Heart right ventricle (tissue), 16 donors: ENCODE measurements at regions not wholly inside any gene's neighbourhood (a gene's known extent, or its start where the extent isn't known, plus 50 kb on each side); places are given as distances from the start of the nearest gene placed in this dataset.

Experiments used
- ATAC-seq, 8 donors: fragments of 200-7000 bp; cut with Tn5 transposase; one replicate each; pipeline ENCODE4 v1.9.1; 2020; ENCODE audit warnings: mild to moderate bottlenecking in 8 of 8, moderate library complexity in 8 of 8, moderate number of reproducible peaks in 1 of 8
- DNase-seq, 2 donors: peaks; one replicate each; pipeline ENCODE4 v3.0.0-alpha.2; 2020
- H3K27ac ChIP-seq, 10 donors: fragments of 200-600 bp; sonication (generic) in 2 of 10; one replicate each; pipeline versions ENCODE4 v1.5.0 to v1.8.0; 2020 to 2022; ENCODE audit warnings: mild to moderate bottlenecking in 3 of 10
- H3K27me3 ChIP-seq, 7 donors: fragments of 200-600 bp; one replicate each; pipeline ENCODE4 v1.8.0; 2021 to 2022; ENCODE audit warnings: mild to moderate bottlenecking in 2 of 7
- H3K36me3 ChIP-seq, 9 donors: fragments of 200-600 bp; sonication (generic) in 1 of 9; one replicate each; pipeline versions ENCODE4 v1.5.0 to v1.8.0; 2020 to 2022; ENCODE audit warnings: mild to moderate bottlenecking in 2 of 9
- H3K4me1 ChIP-seq, 9 donors: fragments of 200-600 bp; sonication (generic) in 1 of 9; one replicate each; pipeline versions ENCODE4 v1.5.0 to v1.8.0; 2020 to 2022; ENCODE audit warnings: mild to moderate bottlenecking in 4 of 9
- H3K4me3 ChIP-seq, 10 donors: fragments of 200-600 bp; sonication (generic) in 2 of 10; one replicate each; pipeline versions ENCODE4 v1.5.0 to v1.8.0; 2020 to 2022; ENCODE audit warnings: mild to moderate bottlenecking in 7 of 10, moderate library complexity in 2 of 10
- H3K9me3 ChIP-seq, 11 donors: fragments of 200-600 bp in 10 of 11; sonication (generic) in 2 of 11; one replicate each; pipeline versions ENCODE4 v1.5.0 to v1.8.0; 2013 to 2022; ENCODE audit warnings: mild to moderate bottlenecking in 2 of 11, control low read depth in 1 of 11, moderate library complexity in 1 of 11
- CTCF ChIP-seq, 9 donors: fragments of 200-600 bp; sonication (generic) in 2 of 9; IDR thresholded peaks; one replicate each; pipeline versions ENCODE4 v1.5.0 to v1.8.0; 2021 to 2022; ENCODE audit warnings: antibody characterized with exemption in 9 of 9, mild to moderate bottlenecking in 5 of 9, moderate library complexity in 1 of 9
- WGBS, 2 donors: extraction: QIAGEN DNeasy Blood & Tissue Kit; methylation state at CpG; one replicate each; pipeline ENCODE4 v1.1.7; 2013; ENCODE audit warnings: inconsistent platforms in 1 of 2; 5-methylcytosine and 5-hydroxymethylcytosine counted together
- intact Hi-C, 10 donors: fragments of 100-400 bp; cut with DNase I; formaldehyde crosslinking; loops; one replicate each; pipeline versions ENCODE4 v1.11.1 to v1.14.2; 2022
- donor health status: Arrhythmogenic right ventricular cardiomyopathy.
- donor health status: ischemic (EF 13 %, LVEDD 7.1; RV severe dilation, severe dysfunction).
- donor health status: healthy with polysubstance abuse.
- donor health status: DM: no; HTN: yes; CAD: no.
- donor health status: DM: no; HTN: no; CAD: no.
- donor health status: ischemic (EF 25% LVEDD 6.9; RV normal size, moderate dysfunction).
- donor health status: ischemic (EF 25% LVEDD 5.7; RV mildly dilated, moderate dysfunction).
- donor health status: healthy.
- donor health status: DM: yes; HTN: yes; CAD: no.
- donor health status: Ischemic cardiomyopathy.
- donor health status: ischemic (EF 35%, LVEDD 5.7; RV mildly dilated, moderate dysfunction).
- donor health status: nonischemic (EF 11% LVEDD 7.7; RV severe dilation, severe dysfunction).
- donor health status: DM: yes; HTN: yes; CAD: no.
- donor health status: PGD.
- donor health status: ischemic (EF 29% LVEDD 5.4; RV normal size, mild dysfunction).
- donor health status: nonischemic (EF 23%, LVEDD 6.1; RV moderate dilation, normal function).

DNA sequence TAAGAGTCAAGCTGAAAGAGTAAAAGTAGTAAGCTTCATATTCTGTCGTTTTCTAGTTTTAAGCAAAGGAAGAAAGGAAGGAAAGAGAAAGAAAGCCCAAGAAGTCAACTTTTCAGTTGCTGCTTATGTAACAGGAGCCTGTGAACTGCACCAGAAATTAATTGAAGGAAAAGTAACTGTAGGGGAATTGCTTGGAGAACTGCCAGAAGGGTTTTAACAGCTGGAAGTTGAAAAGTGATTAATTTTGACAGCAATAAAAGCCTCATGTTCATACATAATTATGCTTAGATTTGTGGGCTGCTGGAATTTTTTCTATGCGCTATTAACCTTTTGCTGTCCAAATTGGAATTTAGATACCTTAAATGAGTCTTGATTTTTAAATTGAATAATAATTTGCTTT, 255.7 kb downstream of the ENC1 start:
- Histone ChIP-seq H3K27me3 (no peaks in the 10 kb centered on the region), H3K27ac (peak overlapping the region in 4 of 10 donors; percentile 4 to 85 (median 82)), H3K9me3 (peaks cover 0 to 2% (median 0%) of the 10 kb centered on the region in 11 donors), H3K4me3 (no peak overlapping the region), H3K4me1 (peaks cover 0 to 55% (median 38%) of the 10 kb centered on the region in 9 donors), H3K36me3 (no peaks in the 10 kb centered on the region)
- DNase-seq (no peak), ATAC-seq (no peak)
- TF ChIP-seq CTCF (IDR thresholded peaks at IDR 0.05), result no peak
- intact Hi-C loops, result loop anchor here in 5 of 10 donors (5.0 to 10.0 kb wide), 4 partner anchors 47 to 257 kb away; partner anchors contain the start of gene ENC1 (in 3 of the 5)
- WGBS, 2 donors, result 29 to 39% methylated on average over 2 of the region's 2 CpGs

DNA sequence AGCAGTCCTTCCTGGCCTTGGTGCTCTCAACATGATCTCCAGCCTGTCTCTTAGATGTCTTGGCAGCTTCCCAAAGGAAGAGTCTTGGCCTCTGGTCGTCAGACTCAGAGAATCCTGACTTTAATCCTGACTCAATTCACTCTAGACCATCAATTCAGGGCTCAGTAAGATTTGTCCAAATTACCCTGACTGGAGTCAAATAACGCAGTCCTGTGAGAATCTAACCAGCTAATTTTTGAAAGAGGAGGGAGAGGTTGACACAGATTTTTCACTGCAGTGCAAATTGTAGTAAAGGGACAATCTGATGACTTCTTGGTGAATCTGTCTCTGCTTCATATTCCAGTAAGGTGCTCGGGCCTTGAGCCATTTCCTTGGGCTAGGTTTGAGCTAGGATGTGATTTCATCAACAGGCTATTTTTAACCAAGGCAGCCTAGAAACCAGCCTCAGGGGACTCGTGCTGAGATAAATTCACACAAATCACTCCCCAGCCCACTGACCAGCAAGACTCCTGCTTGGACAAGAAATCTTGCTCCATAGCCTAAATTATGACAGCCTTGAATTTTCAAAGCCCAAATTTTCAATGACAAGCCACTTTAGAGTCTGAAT, 257.4 kb downstream of the ENC1 start:
- DNase-seq, result peak in 1 of 2 donors; percentile 80

DNA sequence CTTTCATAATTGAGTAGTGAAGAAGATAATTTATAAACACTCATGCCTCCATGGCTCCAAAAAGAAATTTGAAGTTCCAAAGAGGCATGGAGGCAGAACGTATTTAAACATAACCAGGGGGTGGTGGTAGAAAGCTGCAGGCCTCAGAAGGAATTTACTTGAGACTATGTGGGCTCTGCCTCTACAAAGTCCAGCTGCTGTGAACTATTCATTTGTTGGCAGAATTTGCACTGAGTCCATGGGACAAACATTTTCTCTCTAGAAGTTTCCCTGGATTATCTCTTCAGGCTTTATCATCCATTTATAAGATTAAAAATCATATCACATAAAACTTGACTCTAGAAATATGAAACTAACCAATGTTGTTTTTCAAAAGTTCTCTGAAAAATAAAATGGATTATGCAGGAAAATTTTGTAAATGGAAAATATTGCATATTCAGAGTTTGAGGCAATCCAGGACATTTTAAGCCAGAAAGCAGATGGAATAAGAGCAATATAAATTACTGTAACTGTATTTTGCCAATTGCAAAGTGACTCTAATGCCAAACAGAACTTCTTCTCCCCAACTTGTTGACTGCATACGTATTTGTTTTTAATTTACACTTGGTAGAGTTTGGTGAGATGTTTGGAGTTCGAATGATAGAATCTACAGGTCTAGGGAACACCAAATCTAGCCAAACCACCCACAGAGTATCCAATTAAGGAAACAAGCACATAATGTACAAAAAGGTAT, 258.2 kb downstream of the ENC1 start:
- Histone ChIP-seq H3K9me3 (peaks cover 0 to 1% (median 0%) of the 10 kb centered on the region in 11 donors), H3K4me1 (peaks cover 0 to 79% (median 51%) of the 10 kb centered on the region in 9 donors), H3K4me3 (no peak overlapping the region), H3K27me3 (no peaks in the 10 kb centered on the region), H3K27ac (peak overlapping the region; percentile 42 to 85 (median 70)), H3K36me3 (no peaks in the 10 kb centered on the region)
- no peak for TF ChIP-seq CTCF (IDR thresholded peaks at IDR 0.05)
- WGBS, 2 donors, result 70 to 76% methylated on average over 3 of the region's 3 CpGs
- no peak for DNase-seq
- peak in 2 of 8 donors; percentile 26 to 36 for ATAC-seq
- intact Hi-C loops, result loop anchor here in 5 of 10 donors (2.0 to 10.0 kb wide), 5 partner anchors 50 to 260 kb away; partner anchors contain the start of gene ENC1 (in 3 of the 5)

More for the DNA sequence above, 257.4 kb downstream of the ENC1 start:
- no peak for TF ChIP-seq CTCF (IDR thresholded peaks at IDR 0.05)
- peaks cover 0 to 2% (median 0%) of the 10 kb centered on the region in 11 donors for H3K9me3 ChIP-seq
- WGBS, 2 donors, result 23 to 27% methylated on average over 4 of the region's 4 CpGs
- peak; percentile 70 to 93 (median 87) for ATAC-seq
- peak overlapping the region; percentile 42 to 85 (median 70) for H3K27ac ChIP-seq
- no peaks in the 10 kb centered on the region for H3K36me3 ChIP-seq
- peaks cover 0 to 71% (median 45%) of the 10 kb centered on the region in 9 donors for H3K4me1 ChIP-seq
- intact Hi-C loops, result loop anchor here in 5 of 10 donors (2.0 to 10.0 kb wide), 5 partner anchors 49 to 259 kb away; partner anchors contain the start of gene ENC1 (in 3 of the 5)
- H3K4me3 ChIP-seq, result no peak overlapping the region
- H3K27me3 ChIP-seq, result no peaks in the 10 kb centered on the region

- Histone ChIP-seq H3K4me1 (peaks cover 0 to 78% (median 49%) of the 10 kb centered on the region in 9 donors), H3K27me3 (no peaks in the 10 kb centered on the region), H3K4me3 (no peak overlapping the region), H3K27ac (peak overlapping the region in 1 of 10 donors; percentile 10), H3K9me3 (peaks cover 0 to 7% (median 0%) of the 10 kb centered on the region in 11 donors), H3K36me3 (no peaks in the 10 kb centered on the region)
- DNase-seq (no peak), ATAC-seq (peak in 4 of 8 donors; percentile 24 to 50 (median 42))
- no peak for TF ChIP-seq CTCF (IDR thresholded peaks at IDR 0.05)
- intact Hi-C loops, result loop anchor here in 5 of 10 donors (5.0 to 10.0 kb wide), 4 partner anchors 52 to 262 kb away; partner anchors contain the start of gene ENC1 (in 3 of the 5)
- 73 to 74% methylated on average over 5 of the region's 5 CpGs for WGBS, 2 donors
Observed at GRCh38 chr5:74380193-74380592, 260.3 kb downstream of the ENC1 start.
